Erythroblast (primary cell): ENCODE measurements at regions not wholly inside any gene's neighbourhood (a gene's known extent, or its start where the extent isn't known, plus 50 kb on each side); places are given as distances from the start of the nearest gene placed in this dataset.

Source experiments
- DNase-seq, 2 experiments: peaks; one replicate each; lab custom pipeline; 2025; lab: John Stamatoyannopoulos, UW
- GATA1 ChIP-seq: IDR thresholded peaks from 2 replicates; pipeline ENCODE4 v1.6.1; 2011; ENCODE audit warnings: low read depth, mild to moderate bottlenecking, control low read depth, low read length, moderate library complexity
- POLR2A ChIP-seq: IDR thresholded peaks from 2 replicates; pipeline ENCODE4 v1.6.1; 2011; ENCODE audit warnings: mild to moderate bottlenecking, low read length

- TF ChIP-seq GATA1: no peak
- no peak for TF ChIP-seq POLR2A
- DNase-seq: no peak
These were observed 439.5 kb upstream of the LRRC7 start for GRCh38 chr1:69128204-69128603.

GRCh38 chr1:69129538-69129937 is 438.2 kb upstream of the LRRC7 start:
- no peak for DNase-seq
- no peak for TF ChIP-seq POLR2A
- TF ChIP-seq GATA1: no peak

GRCh38 chr1:69138172-69138571 is 429.6 kb upstream of the LRRC7 start:
- DNase-seq: no peak
- no peak for TF ChIP-seq POLR2A
- TF ChIP-seq GATA1: no peak

GRCh38 chr1:69139007-69139406 is 428.7 kb upstream of the LRRC7 start:
- no peak for DNase-seq
- TF ChIP-seq POLR2A: no peak
- TF ChIP-seq GATA1: no peak

- no peak for DNase-seq
- TF ChIP-seq GATA1 (no peak), POLR2A (no peak)
These were observed 421.4 kb upstream of the LRRC7 start for GRCh38 chr1:69146303-69146702.

GRCh38 chr1:69148731-69149130 is 419.0 kb upstream of the LRRC7 start:
- no peak for TF ChIP-seq POLR2A
- no peak for TF ChIP-seq GATA1
- no peak for DNase-seq

- no peak for TF ChIP-seq GATA1
- TF ChIP-seq POLR2A: no peak
These were observed 410.5 kb upstream of the LRRC7 start for GRCh38 chr1:69157046-69157756.

GRCh38 chr1:69163241-69163640 is 404.5 kb upstream of the LRRC7 start:
- TF ChIP-seq GATA1 (no peak), POLR2A (no peak)
- DNase-seq: no peak

More at GRCh38 chr1:69157046-69157756, 410.5 kb upstream of the LRRC7 start:
- no peak for DNase-seq

- TF ChIP-seq POLR2A: no peak
- no peak for TF ChIP-seq GATA1
- DNase-seq: no peak
These were observed 403.9 kb upstream of the LRRC7 start for GRCh38 chr1:69163779-69164178.

- DNase-seq: no peak
- TF ChIP-seq POLR2A: no peak
- no peak for TF ChIP-seq GATA1
These were observed 399.8 kb upstream of the LRRC7 start for GRCh38 chr1:69167876-69168275.

GRCh38 chr1:69171248-69171647 is 396.5 kb upstream of the LRRC7 start:
- TF ChIP-seq GATA1 (no peak), POLR2A (no peak)
- no peak for DNase-seq

GRCh38 chr1:69172003-69173000 is 395.4 kb upstream of the LRRC7 start:
- TF ChIP-seq POLR2A (no peak), GATA1 (no peak)
- no peak for DNase-seq

GRCh38 chr1:69175053-69175452 is 392.7 kb upstream of the LRRC7 start:
- DNase-seq: no peak
- TF ChIP-seq GATA1 (no peak), POLR2A (no peak)

- TF ChIP-seq POLR2A (no peak), GATA1 (no peak)
- no peak for DNase-seq
These were observed 387.4 kb upstream of the LRRC7 start for GRCh38 chr1:69180358-69180757.

GRCh38 chr1:69185378-69185777 is 382.3 kb upstream of the LRRC7 start:
- no peak for DNase-seq
- TF ChIP-seq GATA1: no peak
- TF ChIP-seq POLR2A: no peak

- no peak for DNase-seq
- no peak for TF ChIP-seq GATA1
- TF ChIP-seq POLR2A: no peak
These were observed 376.4 kb upstream of the LRRC7 start for GRCh38 chr1:69191335-69191734.
